Naive thymus-derived CD8-positive, alpha-beta T cell (primary cell): ENCODE measurements at regions not wholly inside any gene's neighbourhood (a gene's known extent, or its start where the extent isn't known, plus 50 kb on each side); places are given as distances from the start of the nearest gene placed in this dataset.
A peak's percentile ranks its signal among the peaks of the same experiment; 100 is the strongest.

ENCODE experiments used
- ATAC-seq, 2 donors: fragments of 150-1000 bp; cut with Tn5 transposase in 1 of 2; sonication (Bioruptor Pico), chemical (Tn5 transposase) in 1 of 2; 1 replicate in 1 of 2; 2 replicates in 1 of 2; pipeline ENCODE4 v1.10.0; 2021; ENCODE audit warnings: mild to moderate bottlenecking in 2 of 2, moderate library complexity in 2 of 2
- POLR2A ChIA-PET: fragments of 350-600 bp; sonication (Branson Sonifier 250); formaldehyde crosslinking; loops from one replicate; lab custom pipeline; 2021; ENCODE audit warnings: antibody characterized with exemption; lab: Charles Lee
- DNase-seq, 10 donors: peaks; one replicate each; pipeline versions ENCODE4 v3.0.0 to v3.0.0-alpha.2; 2020 to 2022
- H3K27ac Mint-ChIP-seq, 10 donors: one replicate each; pipeline ENCODE4 v1.8.0; 2020 to 2022; ENCODE audit warnings: mild to moderate bottlenecking in 10 of 10, mixed read lengths in 10 of 10, moderate library complexity in 4 of 10, inconsistent platforms in 1 of 10
- H3K27me3 Mint-ChIP-seq, 5 donors: one replicate each; pipeline ENCODE4 v1.8.0; 2021 to 2022; ENCODE audit warnings: mixed read lengths in 5 of 5
- H3K36me3 Mint-ChIP-seq, 3 donors: one replicate each; pipeline ENCODE4 v1.8.0; 2020 to 2022; ENCODE audit warnings: mixed read lengths in 3 of 3, mild to moderate bottlenecking in 2 of 3, inconsistent platforms in 1 of 3
- H3K4me1 Mint-ChIP-seq, 4 donors: one replicate each; pipeline ENCODE4 v1.8.0; 2021 to 2022; ENCODE audit warnings: mixed read lengths in 4 of 4
- H3K4me3 Mint-ChIP-seq, 10 donors: one replicate each; pipeline ENCODE4 v1.8.0; 2020 to 2022; ENCODE audit warnings: mild to moderate bottlenecking in 10 of 10, mixed read lengths in 10 of 10, moderate library complexity in 6 of 10, inconsistent platforms in 1 of 10
- H3K9me3 Mint-ChIP-seq, 9 donors: one replicate each; pipeline ENCODE4 v1.8.0; 2020 to 2022; ENCODE audit warnings: mixed read lengths in 9 of 9, mild to moderate bottlenecking in 3 of 9, inconsistent platforms in 1 of 9, moderate library complexity in 1 of 9

DNA sequence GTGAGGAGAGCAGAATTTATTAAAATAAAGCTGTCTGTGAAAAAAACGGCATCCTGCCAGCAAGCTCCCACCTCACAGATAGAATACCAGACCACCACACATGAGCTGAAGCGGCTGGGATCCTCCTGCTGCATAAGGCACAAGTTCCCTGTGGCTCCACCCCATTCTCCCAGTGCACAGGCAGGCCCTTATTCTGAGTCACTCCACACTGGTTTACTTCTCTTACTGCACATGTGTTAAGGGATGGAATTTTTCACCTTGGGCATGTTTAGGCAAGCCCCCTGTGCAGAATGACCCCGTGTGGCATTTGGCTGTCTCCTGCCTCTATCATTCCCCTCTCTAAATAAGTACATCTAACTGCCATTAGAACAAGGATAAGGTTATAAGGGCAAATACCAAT is 115.0 kb upstream of the ELAVL2 start:
- ATAC-seq: no peak
- Mint-ChIP-seq H3K27me3 (no peaks in the 10 kb centered on the region), H3K9me3 (peaks cover 2 to 31% (median 14%) of the 10 kb centered on the region in 9 donors), H3K4me1 (no peaks in the 10 kb centered on the region), H3K27ac (no peak overlapping the region), H3K36me3 (no peaks in the 10 kb centered on the region), H3K4me3 (no peak overlapping the region)
- DNase-seq: peak in 1 of 10 donors; percentile 26
- POLR2A ChIA-PET: no interaction called here

DNA sequence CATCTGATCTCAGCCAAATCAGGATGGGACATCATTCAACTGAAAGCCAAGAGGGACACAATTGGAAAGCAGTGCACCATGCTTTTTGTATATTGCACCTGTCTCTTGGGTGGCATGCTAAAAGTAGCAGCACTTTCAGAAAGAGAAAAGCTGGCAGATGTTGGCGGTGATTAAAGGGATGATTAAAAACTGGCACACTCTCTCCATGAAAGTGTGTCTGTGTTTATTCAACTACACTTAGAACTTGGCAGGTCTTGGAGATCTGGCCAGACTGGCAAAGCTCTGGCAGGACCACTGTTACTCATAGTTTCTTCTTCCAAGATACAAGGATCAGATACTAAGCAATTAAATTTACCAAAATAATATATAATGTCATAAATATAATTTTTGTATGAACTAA is 112.9 kb upstream of the ELAVL2 start:
- H3K27me3 Mint-ChIP-seq: no peaks in the 10 kb centered on the region
- POLR2A ChIA-PET: no interaction called here
- no peak for DNase-seq
- no peak for ATAC-seq
- H3K4me3 Mint-ChIP-seq: no peak overlapping the region
- no peak overlapping the region for H3K27ac Mint-ChIP-seq
- no peaks in the 10 kb centered on the region for H3K4me1 Mint-ChIP-seq
- H3K9me3 Mint-ChIP-seq: peaks cover 2 to 23% (median 13%) of the 10 kb centered on the region in 9 donors
- no peaks in the 10 kb centered on the region for H3K36me3 Mint-ChIP-seq

GRCh38 chr9:23934291-23934906 is 108.4 kb upstream of the ELAVL2 start:
- H3K27me3 Mint-ChIP-seq: no peaks in the 10 kb centered on the region
- H3K27ac Mint-ChIP-seq: no peak overlapping the region
- no peaks in the 10 kb centered on the region for H3K36me3 Mint-ChIP-seq
- ATAC-seq (no peak), DNase-seq (no peak)
- no peaks in the 10 kb centered on the region for H3K4me1 Mint-ChIP-seq
- no peak overlapping the region for H3K4me3 Mint-ChIP-seq
- POLR2A ChIA-PET: no interaction called here
- H3K9me3 Mint-ChIP-seq: peaks cover 0 to 14% (median 0%) of the 10 kb centered on the region in 9 donors

DNA sequence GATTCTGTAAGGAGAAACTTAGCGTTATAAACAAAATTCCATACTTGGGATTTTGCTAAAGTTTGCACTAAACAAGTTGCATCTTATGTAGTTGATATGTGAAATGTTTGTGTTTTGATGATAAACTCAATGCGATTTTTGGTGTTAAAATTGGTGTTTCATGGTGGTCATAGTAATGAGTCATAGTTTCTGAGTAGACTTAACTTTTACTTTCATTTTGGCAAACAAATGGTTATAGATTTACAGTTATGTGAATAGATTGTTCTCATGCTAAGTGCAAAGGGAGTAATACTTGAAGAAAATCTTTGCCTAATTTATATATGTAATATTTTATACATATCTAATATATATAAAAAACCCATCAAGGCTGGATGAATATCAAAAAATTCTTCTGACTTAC is 107.3 kb upstream of the ELAVL2 start:
- no peaks in the 10 kb centered on the region for H3K36me3 Mint-ChIP-seq
- no peak for ATAC-seq
- H3K4me3 Mint-ChIP-seq: no peak overlapping the region

GRCh38 chr9:23926368-23926767 is 100.3 kb upstream of the ELAVL2 start:
- Mint-ChIP-seq H3K4me1 (no peaks in the 10 kb centered on the region), H3K4me3 (no peak overlapping the region), H3K27ac (no peak overlapping the region), H3K36me3 (peaks cover 0 to 6% (median 0%) of the 10 kb centered on the region in 3 donors), H3K27me3 (no peaks in the 10 kb centered on the region), H3K9me3 (peaks cover 0 to 36% (median 10%) of the 10 kb centered on the region in 9 donors)
- DNase-seq: no peak
- ATAC-seq: no peak
- POLR2A ChIA-PET: no interaction called here

More for the DNA sequence above, 107.3 kb upstream of the ELAVL2 start:
- Mint-ChIP-seq H3K4me1 (no peaks in the 10 kb centered on the region), H3K9me3 (peaks cover 0 to 11% (median 6%) of the 10 kb centered on the region in 9 donors), H3K27me3 (no peaks in the 10 kb centered on the region), H3K27ac (no peak overlapping the region)
- DNase-seq: no peak
- POLR2A ChIA-PET: no interaction called here

GRCh38 chr9:23914431-23915003 is 88.5 kb upstream of the ELAVL2 start:
- no peak overlapping the region for H3K4me3 Mint-ChIP-seq
- DNase-seq: no peak
- no peaks in the 10 kb centered on the region for H3K27me3 Mint-ChIP-seq
- H3K9me3 Mint-ChIP-seq: peaks cover 4 to 22% (median 14%) of the 10 kb centered on the region in 9 donors
- ATAC-seq: no peak
- POLR2A ChIA-PET: no interaction called here
- no peak overlapping the region for H3K27ac Mint-ChIP-seq
- H3K36me3 Mint-ChIP-seq: peaks cover 0 to 7% (median 0%) of the 10 kb centered on the region in 3 donors
- no peaks in the 10 kb centered on the region for H3K4me1 Mint-ChIP-seq

DNA sequence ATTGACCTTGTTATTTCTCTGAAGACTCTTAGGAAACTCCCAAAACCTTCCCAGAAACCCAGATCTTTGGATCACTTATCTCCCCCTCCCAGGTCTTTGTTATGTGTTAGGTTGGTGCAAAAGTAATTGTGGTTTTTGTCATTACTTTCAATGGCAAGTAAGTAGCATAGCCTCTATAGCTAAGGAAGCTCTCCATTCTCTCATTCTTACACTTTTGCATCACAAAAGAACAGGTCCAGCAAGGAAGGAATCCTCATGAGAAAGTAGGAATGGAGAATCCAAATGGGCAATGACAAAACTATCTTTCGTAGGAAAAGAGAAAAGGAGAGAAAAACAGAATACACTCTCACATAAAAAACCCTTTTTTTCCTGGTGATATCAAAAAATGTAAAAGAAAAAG is 81.3 kb upstream of the ELAVL2 start:
- Mint-ChIP-seq H3K9me3 (peaks cover 3 to 24% (median 10%) of the 10 kb centered on the region in 9 donors), H3K27ac (no peak overlapping the region), H3K27me3 (no peaks in the 10 kb centered on the region), H3K4me3 (no peak overlapping the region), H3K4me1 (no peaks in the 10 kb centered on the region), H3K36me3 (no peaks in the 10 kb centered on the region)
- no peak for ATAC-seq
- POLR2A ChIA-PET: no interaction called here
- no peak for DNase-seq

DNA sequence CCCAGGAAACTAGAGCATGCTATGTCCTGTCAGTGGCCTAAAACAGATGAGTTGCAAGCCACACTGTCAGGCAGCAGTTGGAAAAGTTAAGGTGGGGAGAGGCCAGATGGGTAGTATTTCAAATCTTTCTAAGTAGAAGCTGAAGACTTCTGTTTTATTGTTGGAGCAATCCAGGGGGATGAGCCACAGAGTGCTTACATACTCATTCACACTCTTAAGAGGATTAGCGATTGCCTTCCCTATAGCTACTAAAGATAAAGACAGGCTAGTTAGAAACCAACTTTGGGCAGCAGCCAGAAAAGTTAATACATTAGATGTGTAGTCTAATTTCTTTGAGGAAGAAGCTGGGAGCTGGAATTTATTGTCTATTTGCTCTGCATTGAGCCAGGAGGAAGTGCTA is 61.7 kb upstream of the ELAVL2 start:
- POLR2A ChIA-PET: no interaction called here
- no peak overlapping the region for H3K4me3 Mint-ChIP-seq
- no peaks in the 10 kb centered on the region for H3K4me1 Mint-ChIP-seq
- H3K36me3 Mint-ChIP-seq: peaks cover 0 to 25% (median 0%) of the 10 kb centered on the region in 3 donors
- DNase-seq: no peak
- peaks cover 5 to 46% (median 33%) of the 10 kb centered on the region in 9 donors for H3K9me3 Mint-ChIP-seq
- H3K27me3 Mint-ChIP-seq: no peaks in the 10 kb centered on the region
- no peak for ATAC-seq
- no peak overlapping the region for H3K27ac Mint-ChIP-seq
